SK-N-MC (cell line): ENCODE measurements at regions not wholly inside any gene's neighbourhood (a gene's known extent, or its start where the extent isn't known, plus 50 kb on each side); places are given as distances from the start of the nearest gene placed in this dataset.
"Not testable (repeated sequence)": the region's sequence is repeated elsewhere in the genome, so short reads cannot be mapped to it uniquely, and the experiment has no call there.

Experiments used
- DNase-seq: peaks from one replicate; pipeline ENCODE4 v3.0.0-alpha.2; 2011; ENCODE audit warnings: low read depth, low spot score
- H3K27ac ChIP-seq: fragments of 200-600 bp; sonication (generic); 2 replicates; pipeline ENCODE4 v1.5.1; 2016; ENCODE audit warnings: mixed run types
- H3K36me3 ChIP-seq: fragments of 200-600 bp; sonication (generic); 2 replicates; pipeline ENCODE4 v1.6.1; 2017; ENCODE audit warnings: antibody characterized with exemption, low read length, mixed read lengths; ENCODE audit not compliant: insufficient read depth
- H3K4me3 ChIP-seq: fragments of 200-600 bp; sonication (generic); 2 replicates; pipeline ENCODE4 v1.5.1; 2016
- H3K9ac ChIP-seq: fragments of 200-600 bp; sonication (generic); 2 replicates; pipeline ENCODE4 v1.8.0; 2017; ENCODE audit warnings: mixed run types, mixed read lengths; ENCODE audit not compliant: insufficient read length
- H3K9me3 ChIP-seq: fragments of 200-600 bp; sonication (generic); 2 replicates; pipeline ENCODE4 v1.6.1; 2017; ENCODE audit warnings: low read depth, mild to moderate bottlenecking, antibody characterized with exemption, low read length, moderate library complexity, mixed read lengths
- EZH2 ChIP-seq: fragments of 200-600 bp; sonication (generic); IDR thresholded peaks from one replicate; pipeline ENCODE4 v1.6.1; 2017; ENCODE audit warnings: antibody characterized with exemption
- FOXP2 ChIP-seq: optimal IDR thresholded peaks from 2 replicates; pipeline ENCODE3; 2011; ENCODE audit warnings: mild to moderate bottlenecking, moderate library complexity; ENCODE audit not compliant: insufficient read depth; ENCODE audit errors: extremely low read length, control extremely low read depth
- POLR2AphosphoS5 ChIP-seq: IDR thresholded peaks from 2 replicates; pipeline ENCODE4 v1.6.1; 2012; ENCODE audit warnings: mild to moderate bottlenecking, low read depth, low read length, borderline replicate concordance

- not testable (repeated sequence) for H3K9me3 ChIP-seq, H3K4me3 ChIP-seq, H3K27ac ChIP-seq, DNase-seq, H3K36me3 ChIP-seq, H3K9ac ChIP-seq
Measured at GRCh38 chrX:35221391-35221790, 278.8 kb downstream of the FAM47B start.

- no peak overlapping the region for H3K4me3 ChIP-seq
- no peak overlapping the region for H3K27ac ChIP-seq
- TF ChIP-seq POLR2AphosphoS5 (no peak), EZH2 (no peak), FOXP2 (no peak)
- no peaks in the 10 kb centered on the region for H3K9me3 ChIP-seq
- DNase-seq = no peak
- H3K36me3 ChIP-seq = no peaks in the 10 kb centered on the region
- no peak overlapping the region for H3K9ac ChIP-seq
Measured at GRCh38 chrX:35244088-35244741, 301.6 kb downstream of the FAM47B start.

GRCh38 chrX:35244796-35245508 lies 302.4 kb downstream of the FAM47B start:
- no peak overlapping the region for H3K4me3 ChIP-seq
- no peak for DNase-seq
- no peaks in the 10 kb centered on the region for H3K9me3 ChIP-seq
- TF ChIP-seq FOXP2 (no peak), EZH2 (no peak), POLR2AphosphoS5 (no peak)
- H3K27ac ChIP-seq = no peak overlapping the region
- no peaks in the 10 kb centered on the region for H3K36me3 ChIP-seq
- no peak overlapping the region for H3K9ac ChIP-seq

GRCh38 chrX:35251226-35251625 lies 308.6 kb downstream of the FAM47B start:
- no peaks in the 10 kb centered on the region for H3K36me3 ChIP-seq
- DNase-seq = no peak
- no peak overlapping the region for H3K4me3 ChIP-seq
- no peak overlapping the region for H3K27ac ChIP-seq
- TF ChIP-seq FOXP2 = no peak
- no peak for TF ChIP-seq POLR2AphosphoS5
- no peak for TF ChIP-seq EZH2
- H3K9ac ChIP-seq = no peak overlapping the region
- no peaks in the 10 kb centered on the region for H3K9me3 ChIP-seq

- H3K36me3 ChIP-seq = no peaks in the 10 kb centered on the region
- no peaks in the 10 kb centered on the region for H3K9me3 ChIP-seq
- H3K9ac ChIP-seq = no peak overlapping the region
- no peak overlapping the region for H3K27ac ChIP-seq
- TF ChIP-seq FOXP2 (no peak), POLR2AphosphoS5 (no peak), EZH2 (no peak)
- DNase-seq = no peak
- no peak overlapping the region for H3K4me3 ChIP-seq
Measured at GRCh38 chrX:35276115-35276514, 333.5 kb downstream of the FAM47B start.

GRCh38 chrX:35285289-35285962 lies 342.8 kb downstream of the FAM47B start:
- no peak overlapping the region for H3K27ac ChIP-seq
- no peak for DNase-seq
- H3K36me3 ChIP-seq = no peaks in the 10 kb centered on the region
- H3K9me3 ChIP-seq = 0 out of 2 replicates have a peak, but pooled peaks cover 2% of the 10 kb centered on the region
- TF ChIP-seq POLR2AphosphoS5 = no peak
- H3K9ac ChIP-seq = no peak overlapping the region
- no peak overlapping the region for H3K4me3 ChIP-seq

- TF ChIP-seq FOXP2 = no peak
- DNase-seq = no peak
- no peak overlapping the region for H3K27ac ChIP-seq
- no peaks in the 10 kb centered on the region for H3K36me3 ChIP-seq
- H3K9ac ChIP-seq = no peak overlapping the region
- no peak overlapping the region for H3K4me3 ChIP-seq
- no peaks in the 10 kb centered on the region for H3K9me3 ChIP-seq
Measured at GRCh38 chrX:35288657-35289056, 346.1 kb downstream of the FAM47B start.

GRCh38 chrX:35289952-35290351 lies 347.4 kb downstream of the FAM47B start:
- no peak for TF ChIP-seq POLR2AphosphoS5
- TF ChIP-seq EZH2 = no peak
- TF ChIP-seq FOXP2 = no peak
- Histone ChIP-seq H3K36me3 (no peaks in the 10 kb centered on the region), H3K27ac (no peak overlapping the region), H3K9me3 (no peaks in the 10 kb centered on the region), H3K9ac (no peak overlapping the region), H3K4me3 (no peak overlapping the region)
- no peak for DNase-seq
